GM12872 (cell line): ENCODE measurements at regions not wholly inside any gene's neighbourhood (a gene's known extent, or its start where the extent isn't known, plus 50 kb on each side); places are given as distances from the start of the nearest gene placed in this dataset.

ENCODE experiments used
- TF ChIP-seq, protein P1 (sequence below): IDR thresholded peaks from 3 replicates; pipeline ENCODE4 v1.5.1; 2011; ENCODE audit warnings: low read depth, mild to moderate bottlenecking, low read length, moderate library complexity; ENCODE audit not compliant: insufficient read depth

- TF ChIP-seq, protein P1, sequence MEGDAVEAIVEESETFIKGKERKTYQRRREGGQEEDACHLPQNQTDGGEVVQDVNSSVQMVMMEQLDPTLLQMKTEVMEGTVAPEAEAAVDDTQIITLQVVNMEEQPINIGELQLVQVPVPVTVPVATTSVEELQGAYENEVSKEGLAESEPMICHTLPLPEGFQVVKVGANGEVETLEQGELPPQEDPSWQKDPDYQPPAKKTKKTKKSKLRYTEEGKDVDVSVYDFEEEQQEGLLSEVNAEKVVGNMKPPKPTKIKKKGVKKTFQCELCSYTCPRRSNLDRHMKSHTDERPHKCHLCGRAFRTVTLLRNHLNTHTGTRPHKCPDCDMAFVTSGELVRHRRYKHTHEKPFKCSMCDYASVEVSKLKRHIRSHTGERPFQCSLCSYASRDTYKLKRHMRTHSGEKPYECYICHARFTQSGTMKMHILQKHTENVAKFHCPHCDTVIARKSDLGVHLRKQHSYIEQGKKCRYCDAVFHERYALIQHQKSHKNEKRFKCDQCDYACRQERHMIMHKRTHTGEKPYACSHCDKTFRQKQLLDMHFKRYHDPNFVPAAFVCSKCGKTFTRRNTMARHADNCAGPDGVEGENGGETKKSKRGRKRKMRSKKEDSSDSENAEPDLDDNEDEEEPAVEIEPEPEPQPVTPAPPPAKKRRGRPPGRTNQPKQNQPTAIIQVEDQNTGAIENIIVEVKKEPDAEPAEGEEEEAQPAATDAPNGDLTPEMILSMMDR = no peak
Observed at GRCh38 chr7:24042028-24042427, 242.0 kb upstream of the NPY start.

DNA sequence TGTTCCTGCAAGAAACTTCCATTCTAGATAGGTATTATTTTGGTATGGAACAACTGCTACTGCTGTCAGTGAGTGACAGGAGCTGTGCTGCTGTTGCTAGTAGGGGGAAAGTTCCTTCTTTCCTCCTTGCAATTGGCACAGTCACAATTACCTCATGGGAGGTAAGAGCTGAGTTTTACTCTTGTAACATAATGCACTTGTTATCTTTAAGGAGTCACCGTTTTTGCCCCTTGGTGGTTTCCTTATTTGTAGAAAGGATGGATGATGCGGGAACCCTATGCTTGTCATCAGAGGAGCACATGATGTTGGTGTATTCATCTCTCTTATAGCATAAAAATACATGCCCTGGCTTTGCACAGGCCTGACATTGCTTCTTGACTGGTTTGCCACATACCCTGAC lies 234.7 kb upstream of the NPY start:
- TF ChIP-seq, protein P1 = no peak

- TF ChIP-seq, protein P1 = no peak
Observed at GRCh38 chr7:24050991-24051560, 232.9 kb upstream of the NPY start.

DNA sequence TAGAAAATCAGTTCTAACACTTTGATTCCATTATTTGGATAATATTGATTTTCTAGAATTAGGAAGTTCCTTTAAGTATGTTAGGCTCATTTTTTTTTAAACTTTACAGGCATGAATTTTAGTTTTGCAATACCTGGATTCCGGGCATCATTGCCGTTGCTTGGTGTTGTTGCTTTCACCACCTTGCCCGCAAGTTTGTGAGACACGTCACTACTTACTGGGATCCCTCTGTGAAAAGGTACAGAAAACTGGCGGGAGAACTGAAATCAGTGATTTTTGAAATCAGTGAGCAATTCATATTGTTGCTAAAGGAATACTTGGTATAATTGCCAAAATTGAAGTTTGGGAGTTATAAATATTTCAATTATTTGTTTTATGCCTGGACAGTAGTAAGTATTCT lies 232.3 kb upstream of the NPY start:
- TF ChIP-seq, protein P1 = no peak

DNA sequence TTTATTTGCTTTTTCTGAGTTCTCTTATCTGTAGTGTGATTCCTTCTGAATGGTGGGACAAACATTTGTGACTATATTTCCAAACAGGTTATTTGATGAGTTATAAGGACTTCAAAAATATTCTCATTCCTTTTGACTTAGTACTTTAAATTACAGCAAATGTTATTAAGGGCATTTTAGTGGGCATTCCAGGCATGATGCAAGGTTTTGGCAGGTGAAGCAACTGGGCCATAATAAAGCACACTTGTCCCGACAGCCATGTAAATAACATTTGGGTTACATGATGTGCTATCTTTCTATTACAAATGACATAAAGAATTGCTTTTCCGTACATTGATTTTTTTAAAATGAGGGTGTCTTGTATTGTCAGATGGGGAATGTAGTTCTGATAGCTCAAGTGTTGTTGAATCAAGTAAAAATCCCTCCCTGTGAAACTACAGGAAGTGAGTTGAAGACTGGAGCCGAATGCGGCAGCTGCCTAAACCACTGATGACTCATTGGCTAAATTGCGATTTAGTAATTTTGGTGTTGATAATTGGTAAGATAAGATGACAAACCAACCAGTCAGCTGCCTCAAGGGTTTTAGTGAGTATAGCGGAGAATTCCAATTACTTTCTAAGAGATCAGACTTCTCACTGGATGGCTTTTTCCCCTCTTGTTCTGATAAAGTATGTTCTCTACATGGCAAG lies 231.3 kb upstream of the NPY start:
- TF ChIP-seq, protein P1 = no peak

DNA sequence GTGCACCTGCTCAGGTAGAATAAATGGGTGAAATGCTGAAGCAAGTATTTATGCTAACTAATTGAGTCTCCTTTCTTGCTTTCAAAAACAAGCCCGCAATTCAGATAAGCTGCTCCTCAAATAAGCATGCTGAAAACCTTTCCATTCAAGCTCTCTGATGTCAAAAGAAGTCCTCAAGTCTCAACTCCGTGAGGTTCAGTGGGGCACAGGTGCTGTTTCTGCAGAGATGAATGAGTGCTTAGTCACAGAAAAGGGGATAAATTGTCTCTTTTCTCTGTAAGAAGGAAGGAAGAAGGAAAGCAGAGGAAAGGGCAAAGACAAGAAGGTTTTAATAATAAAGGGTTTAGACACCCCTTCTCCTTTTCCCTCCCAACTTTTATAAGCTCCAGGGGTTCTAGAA lies 229.8 kb upstream of the NPY start:
- TF ChIP-seq, protein P1 = no peak

GRCh38 chr7:24057243-24057642 lies 226.7 kb upstream of the NPY start:
- TF ChIP-seq, protein P1 = peak; percentile 12; the same call in 1 of the 3 replicates
